IMR-90 (cell line): ENCODE measurements at regions not wholly inside any gene's neighbourhood (a gene's known extent, or its start where the extent isn't known, plus 50 kb on each side); places are given as distances from the start of the nearest gene placed in this dataset.

ENCODE experiments used
- ATAC-seq: fragments of 200-7000 bp; cut with Tn5 transposase; 2 replicates; pipeline ENCODE4 v1.9.1; 2020; ENCODE audit warnings: low read depth, mild to moderate bottlenecking, moderate library complexity
- BruUV-seq: library from RNA; stranded (reverse); fragments of 400-500 nt; replicated peaks from 2 replicates; lab custom pipeline; 2021; lab: Mats Ljungman, UMichigan
- CTCF ChIA-PET: fragments of 300-600 bp; formaldehyde crosslinking; extraction: SDS; loops from one replicate; lab custom pipeline; 2021; ENCODE audit warnings: antibody characterized with exemption; lab: Yijun Ruan, JAX
- POLR2A ChIA-PET: fragments of 300-600 bp; sonication (Branson Sonifier 250); formaldehyde crosslinking; loops from one replicate; lab custom pipeline; 2022; ENCODE audit warnings: antibody characterized with exemption; ENCODE audit not compliant: unreplicated experiment; lab: Charles Lee
- DNase-seq: peaks from one replicate; pipeline ENCODE4 v3.0.0; 2013
- H2AFZ ChIP-seq: replicated peaks from 2 replicates; pipeline ENCODE3; 2013; ENCODE audit warnings: low read length, mild to moderate bottlenecking; ENCODE audit not compliant: poor library complexity
- H2AK5ac ChIP-seq: 2 replicates; pipeline ENCODE4 v1.6.1; 2013; ENCODE audit warnings: low read depth, low read length, inconsistent platforms
- H2AK9ac ChIP-seq: replicated peaks from 2 replicates; pipeline ENCODE3; 2013; ENCODE audit warnings: mild to moderate bottlenecking, low read depth, low read length, moderate library complexity; ENCODE audit not compliant: poor library complexity
- H2BK120ac ChIP-seq: 2 replicates; pipeline ENCODE4 v1.6.1; 2013; ENCODE audit warnings: low read depth, low read length, inconsistent platforms
- H2BK15ac ChIP-seq: 3 replicates; pipeline ENCODE4 v1.6.1; 2013; ENCODE audit warnings: low read depth, low read length, inconsistent platforms
- H2BK20ac ChIP-seq: 2 replicates; pipeline ENCODE4 v1.6.1; 2013; ENCODE audit warnings: low read depth, mild to moderate bottlenecking, inconsistent platforms, low read length, moderate library complexity
- H2BK5ac ChIP-seq: 2 replicates; pipeline ENCODE4 v1.6.1; 2013; ENCODE audit warnings: mild to moderate bottlenecking, low read depth, low read length, inconsistent platforms; ENCODE audit not compliant: poor library complexity, severe bottlenecking
- H3K14ac ChIP-seq: replicated peaks from 2 replicates; pipeline ENCODE4 v1.6.1; 2013; ENCODE audit warnings: low read depth, low read length, inconsistent platforms
- H3K18ac ChIP-seq: 2 replicates; pipeline ENCODE4 v1.6.1; 2013; ENCODE audit warnings: low read depth, low read length, control low read depth
- H3K23ac ChIP-seq: 2 replicates; pipeline ENCODE4 v1.6.1; 2013; ENCODE audit warnings: low read depth, low read length, inconsistent platforms
- H3K27ac ChIP-seq: 2 replicates; pipeline ENCODE4 v1.5.1; 2013; ENCODE audit warnings: mild to moderate bottlenecking, control low read depth, low read length; ENCODE audit not compliant: insufficient read depth
- H3K27me3 ChIP-seq: 2 replicates; pipeline ENCODE4 v1.6.1; 2013; ENCODE audit warnings: low read length; ENCODE audit not compliant: control insufficient read depth, insufficient read depth
- H3K36me3 ChIP-seq: 2 replicates; pipeline ENCODE4 v1.6.1; 2013; ENCODE audit warnings: low read length, mixed read lengths; ENCODE audit not compliant: control insufficient read depth, insufficient read depth
- H3K4ac ChIP-seq: 2 replicates; pipeline ENCODE4 v1.6.1; 2013; ENCODE audit warnings: low read depth, low read length, inconsistent platforms
- H3K4me1 ChIP-seq: 2 replicates; pipeline ENCODE4 v1.6.1; 2013; ENCODE audit warnings: low read length, mixed read lengths; ENCODE audit not compliant: control insufficient read depth, insufficient read depth
- H3K4me2 ChIP-seq: 2 replicates; pipeline ENCODE4 v1.6.1; 2013; ENCODE audit warnings: low read depth, mild to moderate bottlenecking, control low read depth, low read length, moderate library complexity
- H3K4me3 ChIP-seq: 2 replicates; pipeline ENCODE4 v1.5.1; 2013; ENCODE audit warnings: low read depth, mild to moderate bottlenecking, control low read depth, low read length, moderate library complexity; ENCODE audit not compliant: insufficient read depth
- H3K56ac ChIP-seq: 2 replicates; pipeline ENCODE4 v1.6.1; 2013; ENCODE audit warnings: low read length, inconsistent platforms; ENCODE audit not compliant: insufficient read depth; ENCODE audit errors: extremely low read depth
- H3K79me1 ChIP-seq, 2 experiments: 2 replicates each; pipeline ENCODE4 v1.6.1; 2013; ENCODE audit warnings: low read length in 2 of 2, inconsistent platforms in 1 of 2, low read depth in 1 of 2
- H3K9ac ChIP-seq: 2 replicates; pipeline ENCODE4 v1.6.1; 2013; ENCODE audit warnings: low read depth, low read length, control low read depth
- H3K9me1 ChIP-seq: 2 replicates; pipeline ENCODE4 v1.6.1; 2013; ENCODE audit warnings: low read length, inconsistent platforms; ENCODE audit not compliant: insufficient read depth
- H3K9me3 ChIP-seq: 2 replicates; pipeline ENCODE4 v1.6.1; 2013; ENCODE audit warnings: low read length; ENCODE audit not compliant: control insufficient read depth, insufficient read depth
- H4K20me1 ChIP-seq: 2 replicates; pipeline ENCODE4 v1.6.1; 2013; ENCODE audit warnings: low read length, inconsistent platforms; ENCODE audit not compliant: insufficient read depth
- H4K5ac ChIP-seq: 2 replicates; pipeline ENCODE4 v1.6.1; 2013; ENCODE audit warnings: mild to moderate bottlenecking, low read depth, low read length, control low read depth
- H4K8ac ChIP-seq, 2 experiments: 2 replicates each; pipeline ENCODE4 v1.6.1; 2013; ENCODE audit warnings: low read depth in 2 of 2, low read length in 2 of 2, control low read depth in 1 of 2, inconsistent platforms in 1 of 2
- H4K91ac ChIP-seq: 2 replicates; pipeline ENCODE4 v1.6.1; 2013; ENCODE audit warnings: low read depth, low read length, inconsistent platforms; ENCODE audit not compliant: insufficient read depth
- BHLHE40 ChIP-seq: fragments of 150-350 bp; IDR thresholded peaks from 2 replicates; pipeline ENCODE4 v1.6.1; 2016; ENCODE audit warnings: mild to moderate bottlenecking, low read depth, low read length
- CEBPB ChIP-seq: IDR thresholded peaks from 2 replicates; pipeline ENCODE4 v1.6.1; 2012; ENCODE audit warnings: low read depth, low read length, improper control_type of control experiment
- CHD1 ChIP-seq: IDR thresholded peaks from 2 replicates; pipeline ENCODE4 v1.6.1; 2012; ENCODE audit warnings: low read depth, low read length, improper control_type of control experiment
- CTCF ChIP-seq: conservative IDR thresholded peaks from 2 replicates; pipeline ENCODE4 v1.5.1; 2012; ENCODE audit warnings: mild to moderate bottlenecking, low read depth, low read length, improper control_type of control experiment
- FOS ChIP-seq: fragments of 150-350 bp; IDR thresholded peaks from 2 replicates; pipeline ENCODE4 v1.6.1; 2016; ENCODE audit warnings: low read depth, low read length
- MAFK ChIP-seq: IDR thresholded peaks from 2 replicates; pipeline ENCODE4 v1.6.1; 2012; ENCODE audit warnings: low read depth, low read length, improper control_type of control experiment
- MXI1 ChIP-seq: IDR thresholded peaks from 2 replicates; pipeline ENCODE4 v1.6.1; 2012; ENCODE audit warnings: low read depth, mild to moderate bottlenecking, low read length, moderate library complexity, borderline replicate concordance
- NFE2L2 ChIP-seq: fragments of 150-350 bp; IDR thresholded peaks from 2 replicates; pipeline ENCODE4 v1.6.1; 2016; ENCODE audit warnings: low read depth, mild to moderate bottlenecking, low read length
- POLR2A ChIP-seq: IDR thresholded peaks from 2 replicates; pipeline ENCODE4 v1.6.1; 2012; ENCODE audit warnings: mild to moderate bottlenecking, low read depth, low read length
- RAD21 ChIP-seq: IDR thresholded peaks from 2 replicates; pipeline ENCODE4 v1.6.1; 2012; ENCODE audit warnings: low read length, improper control_type of control experiment
- RCOR1 ChIP-seq: IDR thresholded peaks from 2 replicates; pipeline ENCODE4 v1.6.1; 2012; ENCODE audit warnings: mild to moderate bottlenecking, low read length, improper control_type of control experiment; ENCODE audit not compliant: insufficient replicate concordance
- RFX5 ChIP-seq: IDR thresholded peaks from 2 replicates; pipeline ENCODE4 v1.8.0; 2012; ENCODE audit warnings: low read depth, mild to moderate bottlenecking, low read length, moderate library complexity
- SMC3 ChIP-seq: fragments of 150-350 bp; IDR thresholded peaks from 2 replicates; pipeline ENCODE4 v1.6.1; 2016; ENCODE audit warnings: low read depth, mild to moderate bottlenecking, antibody characterized with exemption, low read length, moderate library complexity
- WGBS, 2 experiments: methylation state at CpG; one replicate each; pipeline versions ENCODE4 v1.1.5 to v1.1.7; 2013; ENCODE audit warnings: missing lambda C conversion rate in 2 of 2; ENCODE audit not compliant: insufficient read length in 1 of 2; ENCODE audit errors: extremely low coverage in 2 of 2; 5-methylcytosine and 5-hydroxymethylcytosine counted together
- dilution Hi-C: fragments of 300-500 bp; cut with HindIII; formaldehyde crosslinking; loops from one replicate; pipeline ENCODE4 v1.14.3; 2018; ENCODE audit warnings: low sequenced_read_pairs; ENCODE audit not compliant: unreplicated experiment
- in situ Hi-C: fragments of 300-500 bp; cut with MboI; formaldehyde crosslinking; loops from 3 replicates; pipeline ENCODE4 v1.14.3; 2019; ENCODE audit warnings: low sequenced_read_pairs, inconsistent platforms, mixed read lengths
- intact Hi-C: fragments of 100-400 bp; cut with micrococcal nuclease; formaldehyde crosslinking; loops from 2 replicates; pipeline ENCODE4 v1.10.0; 2022
- TF ChIP-seq, protein P1 (sequence below): fragments of 150-350 bp; IDR thresholded peaks from 2 replicates; pipeline ENCODE4 v1.6.1; 2017; ENCODE audit warnings: mild to moderate bottlenecking, antibody characterized with exemption, low read length, low read depth
- TF ChIP-seq, protein P2 (sequence below): fragments of 150-350 bp; IDR thresholded peaks from 2 replicates; pipeline ENCODE4 v1.6.1; 2016; ENCODE audit warnings: low read depth, mild to moderate bottlenecking, low read length, moderate library complexity, borderline replicate concordance

- Histone ChIP-seq H2AFZ (no peak overlapping the region), H3K4me1 (no peaks in the 10 kb centered on the region), H4K8ac (no peak overlapping the region), H4K91ac (no peak overlapping the region), H3K9me1 (no peaks in the 10 kb centered on the region), H2BK120ac (no peak overlapping the region), H4K20me1 (no peaks in the 10 kb centered on the region), H3K18ac (no peak overlapping the region), H3K9me3 (peaks cover 14% of the 10 kb centered on the region), H2BK15ac (no peak overlapping the region), H2BK5ac (no peak overlapping the region), H3K9ac (no peak overlapping the region), H3K14ac (no peak overlapping the region), H3K4me3 (no peak overlapping the region), H2AK9ac (no peak overlapping the region), H3K36me3 (no peaks in the 10 kb centered on the region), H2BK20ac (no peak overlapping the region), H3K4me2 (no peak overlapping the region), H3K27ac (no peak overlapping the region), H3K27me3 (no peaks in the 10 kb centered on the region), H3K4ac (no peak overlapping the region), H4K5ac (no peak overlapping the region), H2AK5ac (no peak overlapping the region), H3K56ac (no peak overlapping the region), H3K79me1 (no peaks in the 10 kb centered on the region), H3K23ac (no peak overlapping the region)
- 0% methylated on average over 1 of the region's 4 CpGs; no CpG with 5 or more reads in 1 of the 2 experiments for WGBS, 2 experiments
- dilution Hi-C loops: no loop called here
- in situ Hi-C loops: no loop called here
- intact Hi-C loops: no loop called here
- DNase-seq (no peak), ATAC-seq (no peak)
- ChIA-PET CTCF (no interaction called here), POLR2A (no interaction called here)
- BruUV-seq: no TSS peak
- TF ChIP-seq RAD21: no peak
- no peak for TF ChIP-seq RFX5
- TF ChIP-seq, protein P1, sequence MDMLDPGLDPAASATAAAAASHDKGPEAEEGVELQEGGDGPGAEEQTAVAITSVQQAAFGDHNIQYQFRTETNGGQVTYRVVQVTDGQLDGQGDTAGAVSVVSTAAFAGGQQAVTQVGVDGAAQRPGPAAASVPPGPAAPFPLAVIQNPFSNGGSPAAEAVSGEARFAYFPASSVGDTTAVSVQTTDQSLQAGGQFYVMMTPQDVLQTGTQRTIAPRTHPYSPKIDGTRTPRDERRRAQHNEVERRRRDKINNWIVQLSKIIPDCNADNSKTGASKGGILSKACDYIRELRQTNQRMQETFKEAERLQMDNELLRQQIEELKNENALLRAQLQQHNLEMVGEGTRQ: no peak
- TF ChIP-seq FOS: no peak
- TF ChIP-seq CEBPB: no peak
- TF ChIP-seq, protein P2, sequence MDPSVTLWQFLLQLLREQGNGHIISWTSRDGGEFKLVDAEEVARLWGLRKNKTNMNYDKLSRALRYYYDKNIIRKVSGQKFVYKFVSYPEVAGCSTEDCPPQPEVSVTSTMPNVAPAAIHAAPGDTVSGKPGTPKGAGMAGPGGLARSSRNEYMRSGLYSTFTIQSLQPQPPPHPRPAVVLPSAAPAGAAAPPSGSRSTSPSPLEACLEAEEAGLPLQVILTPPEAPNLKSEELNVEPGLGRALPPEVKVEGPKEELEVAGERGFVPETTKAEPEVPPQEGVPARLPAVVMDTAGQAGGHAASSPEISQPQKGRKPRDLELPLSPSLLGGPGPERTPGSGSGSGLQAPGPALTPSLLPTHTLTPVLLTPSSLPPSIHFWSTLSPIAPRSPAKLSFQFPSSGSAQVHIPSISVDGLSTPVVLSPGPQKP: no peak
- TF ChIP-seq POLR2A: no peak
- no peak for TF ChIP-seq CTCF
- TF ChIP-seq CHD1: no peak
- no peak for TF ChIP-seq SMC3
- no peak for TF ChIP-seq NFE2L2
- no peak for TF ChIP-seq MXI1
- TF ChIP-seq RCOR1: no peak
- TF ChIP-seq BHLHE40: no peak
- no peak for TF ChIP-seq MAFK
These were observed 494.5 kb upstream of the LARGE1 start for GRCh38 chr22:34414467-34415440.
